PC-9 (cell line): ENCODE measurements at regions not wholly inside any gene's neighbourhood (a gene's known extent, or its start where the extent isn't known, plus 50 kb on each side); places are given as distances from the start of the nearest gene placed in this dataset.

Experiments used
- BruUV-seq: library from RNA; stranded (reverse); fragments of 400-500 nt; replicated peaks from 2 replicates; lab custom pipeline; 2021; lab: Mats Ljungman, UMichigan
- CTCF ChIA-PET: fragments of 300-600 bp; sonication (Branson Sonifier 250); formaldehyde crosslinking; loops from one replicate; lab custom pipeline; 2022; ENCODE audit warnings: antibody characterized with exemption; lab: Charles Lee
- POLR2A ChIA-PET: fragments of 300-600 bp; sonication (Branson Sonifier 250); formaldehyde crosslinking; loops from one replicate; lab custom pipeline; 2022; ENCODE audit warnings: antibody characterized with exemption; ENCODE audit not compliant: unreplicated experiment; lab: Charles Lee
- DNase-seq, 2 experiments: peaks; one replicate each; pipeline versions ENCODE4 v3.0.0 to v3.0.0-alpha.2; 2015 to 2022; ENCODE audit warnings: mixed read lengths in 1 of 2
- H2AFZ ChIP-seq: fragments of 200-600 bp; sonication (generic); 2 replicates; pipeline ENCODE4 v1.8.1; 2017; ENCODE audit warnings: antibody characterized with exemption
- H3F3A ChIP-seq: fragments of 200-600 bp; sonication (generic); 2 replicates; pipeline ENCODE4 v1.8.1; 2017; ENCODE audit warnings: antibody characterized with exemption, mild to moderate bottlenecking, low read depth; ENCODE audit not compliant: insufficient read depth
- H3K27ac ChIP-seq: fragments of 200-600 bp; sonication (generic); 2 replicates; pipeline ENCODE4 v1.6.1; 2016; ENCODE audit warnings: mixed run types
- H3K27me3 ChIP-seq: fragments of 200-600 bp; sonication (generic); 2 replicates; pipeline ENCODE4 v1.6.1; 2016; ENCODE audit warnings: low read depth, mixed run types; ENCODE audit not compliant: insufficient read depth
- H3K36me3 ChIP-seq: fragments of 200-600 bp; sonication (generic); 2 replicates; pipeline ENCODE4 v1.6.1; 2016; ENCODE audit warnings: low read depth, mixed run types
- H3K4me1 ChIP-seq: fragments of 200-600 bp; sonication (generic); replicated peaks from 2 replicates; pipeline ENCODE4 v1.6.1; 2016; ENCODE audit warnings: mixed run types; ENCODE audit not compliant: insufficient read depth
- H3K4me2 ChIP-seq: fragments of 200-600 bp; sonication (generic); 2 replicates; pipeline ENCODE4 v1.6.1; 2017; ENCODE audit warnings: mixed run types
- H3K4me3 ChIP-seq: fragments of 200-600 bp; sonication (generic); 2 replicates; pipeline ENCODE4 v1.6.1; 2016; ENCODE audit warnings: mixed run types
- H3K79me2 ChIP-seq: fragments of 200-600 bp; sonication (generic); 2 replicates; pipeline ENCODE4 v1.6.1; 2017; ENCODE audit warnings: low read depth, mixed run types
- H3K9me2 ChIP-seq: fragments of 200-600 bp; sonication (generic); 2 replicates; pipeline ENCODE4 v1.8.1; 2017; ENCODE audit warnings: mild to moderate bottlenecking; ENCODE audit not compliant: insufficient read depth
- H3K9me3 ChIP-seq: fragments of 200-600 bp; sonication (generic); 2 replicates; pipeline ENCODE4 v1.8.1; 2016; ENCODE audit warnings: low read depth; ENCODE audit not compliant: insufficient read depth
- H4K20me1 ChIP-seq: fragments of 200-600 bp; sonication (generic); 2 replicates; pipeline ENCODE4 v1.8.1; 2017; ENCODE audit not compliant: insufficient read depth
- EZH2 ChIP-seq: fragments of 200-600 bp; sonication (generic); IDR thresholded peaks from 2 replicates; pipeline ENCODE4 v1.8.0; 2017; ENCODE audit warnings: antibody characterized with exemption, low read depth
- intact Hi-C: fragments of 100-400 bp; cut with micrococcal nuclease; formaldehyde crosslinking; loops from one replicate; pipeline ENCODE4 v1.10.0; 2022; ENCODE audit not compliant: unreplicated experiment
- TF ChIP-seq, protein P1 (sequence below): fragments of 200-600 bp; sonication (generic); conservative IDR thresholded peaks from 2 replicates; pipeline ENCODE4 v1.6.1; 2017; ENCODE audit warnings: mixed run types, antibody characterized with exemption, mild to moderate bottlenecking, moderate library complexity

DNA sequence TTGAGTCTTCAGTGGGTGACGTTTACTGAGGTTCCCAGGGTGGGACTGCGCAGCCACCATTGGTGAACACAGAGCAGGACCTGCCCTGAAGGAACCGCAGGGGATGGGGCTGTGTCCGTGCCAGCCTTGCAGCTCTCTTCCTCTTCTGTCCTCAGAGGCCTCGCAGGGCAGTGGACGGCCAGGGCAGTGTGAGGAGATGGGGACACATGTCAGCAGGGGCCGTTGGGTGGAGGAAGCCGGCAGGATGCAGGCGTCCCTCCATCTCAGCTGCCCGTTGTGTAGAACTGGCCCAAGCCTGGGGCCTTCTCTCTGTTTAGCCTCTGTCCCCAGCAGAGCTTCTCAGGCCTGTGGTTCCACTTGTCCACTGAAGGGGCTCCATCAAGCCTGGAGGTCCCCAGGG is 53.6 kb upstream of the SMOC2 start:
- H2AFZ ChIP-seq, result no peak overlapping the region
- H3K4me1 ChIP-seq, result no peaks in the 10 kb centered on the region
- CTCF ChIA-PET, result no interaction called here
- peaks cover 7% of the 10 kb centered on the region; the same call in 1 of the 2 replicates for H3F3A ChIP-seq
- no peak overlapping the region for H3K4me3 ChIP-seq
- no peak overlapping the region for H3K4me2 ChIP-seq
- no peak for TF ChIP-seq EZH2
- TF ChIP-seq, protein P1, sequence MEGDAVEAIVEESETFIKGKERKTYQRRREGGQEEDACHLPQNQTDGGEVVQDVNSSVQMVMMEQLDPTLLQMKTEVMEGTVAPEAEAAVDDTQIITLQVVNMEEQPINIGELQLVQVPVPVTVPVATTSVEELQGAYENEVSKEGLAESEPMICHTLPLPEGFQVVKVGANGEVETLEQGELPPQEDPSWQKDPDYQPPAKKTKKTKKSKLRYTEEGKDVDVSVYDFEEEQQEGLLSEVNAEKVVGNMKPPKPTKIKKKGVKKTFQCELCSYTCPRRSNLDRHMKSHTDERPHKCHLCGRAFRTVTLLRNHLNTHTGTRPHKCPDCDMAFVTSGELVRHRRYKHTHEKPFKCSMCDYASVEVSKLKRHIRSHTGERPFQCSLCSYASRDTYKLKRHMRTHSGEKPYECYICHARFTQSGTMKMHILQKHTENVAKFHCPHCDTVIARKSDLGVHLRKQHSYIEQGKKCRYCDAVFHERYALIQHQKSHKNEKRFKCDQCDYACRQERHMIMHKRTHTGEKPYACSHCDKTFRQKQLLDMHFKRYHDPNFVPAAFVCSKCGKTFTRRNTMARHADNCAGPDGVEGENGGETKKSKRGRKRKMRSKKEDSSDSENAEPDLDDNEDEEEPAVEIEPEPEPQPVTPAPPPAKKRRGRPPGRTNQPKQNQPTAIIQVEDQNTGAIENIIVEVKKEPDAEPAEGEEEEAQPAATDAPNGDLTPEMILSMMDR, result no peak
- POLR2A ChIA-PET, result no interaction called here
- intact Hi-C loops, result no loop called here
- H3K9me3 ChIP-seq, result no peaks in the 10 kb centered on the region
- no peak overlapping the region for H3K27ac ChIP-seq
- H3K79me2 ChIP-seq, result no peaks in the 10 kb centered on the region
- no TSS peak for BruUV-seq
- peaks cover 74% of the 10 kb centered on the region for H3K27me3 ChIP-seq
- DNase-seq, result no peak
- no peaks in the 10 kb centered on the region for H3K9me2 ChIP-seq
- no peaks in the 10 kb centered on the region for H3K36me3 ChIP-seq
- no peaks in the 10 kb centered on the region for H4K20me1 ChIP-seq

DNA sequence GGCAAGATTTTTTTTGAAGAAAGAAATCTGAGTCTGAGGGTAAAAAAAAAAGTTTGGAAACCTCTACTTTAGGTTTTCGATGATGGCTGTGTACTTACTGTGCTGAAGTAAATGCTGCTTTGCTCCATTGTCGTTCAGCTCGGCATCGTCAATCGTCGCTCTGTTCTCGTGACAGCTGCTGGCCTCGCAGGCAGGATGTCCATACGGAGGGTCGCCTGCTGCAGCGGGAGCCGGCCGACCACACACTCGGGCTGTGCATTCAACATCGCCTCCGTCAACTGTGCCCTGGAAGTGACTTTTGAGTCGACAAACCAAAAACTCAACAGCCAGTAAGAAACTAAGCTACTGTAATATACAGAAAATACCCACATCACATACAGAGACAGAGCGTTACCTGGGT is 53.1 kb upstream of the SMOC2 start:
- peaks cover 7% of the 10 kb centered on the region; the same call in 1 of the 2 replicates for H3F3A ChIP-seq
- POLR2A ChIA-PET, result no interaction called here
- TF ChIP-seq EZH2, result no peak
- TF ChIP-seq, protein P1, result no peak

DNA sequence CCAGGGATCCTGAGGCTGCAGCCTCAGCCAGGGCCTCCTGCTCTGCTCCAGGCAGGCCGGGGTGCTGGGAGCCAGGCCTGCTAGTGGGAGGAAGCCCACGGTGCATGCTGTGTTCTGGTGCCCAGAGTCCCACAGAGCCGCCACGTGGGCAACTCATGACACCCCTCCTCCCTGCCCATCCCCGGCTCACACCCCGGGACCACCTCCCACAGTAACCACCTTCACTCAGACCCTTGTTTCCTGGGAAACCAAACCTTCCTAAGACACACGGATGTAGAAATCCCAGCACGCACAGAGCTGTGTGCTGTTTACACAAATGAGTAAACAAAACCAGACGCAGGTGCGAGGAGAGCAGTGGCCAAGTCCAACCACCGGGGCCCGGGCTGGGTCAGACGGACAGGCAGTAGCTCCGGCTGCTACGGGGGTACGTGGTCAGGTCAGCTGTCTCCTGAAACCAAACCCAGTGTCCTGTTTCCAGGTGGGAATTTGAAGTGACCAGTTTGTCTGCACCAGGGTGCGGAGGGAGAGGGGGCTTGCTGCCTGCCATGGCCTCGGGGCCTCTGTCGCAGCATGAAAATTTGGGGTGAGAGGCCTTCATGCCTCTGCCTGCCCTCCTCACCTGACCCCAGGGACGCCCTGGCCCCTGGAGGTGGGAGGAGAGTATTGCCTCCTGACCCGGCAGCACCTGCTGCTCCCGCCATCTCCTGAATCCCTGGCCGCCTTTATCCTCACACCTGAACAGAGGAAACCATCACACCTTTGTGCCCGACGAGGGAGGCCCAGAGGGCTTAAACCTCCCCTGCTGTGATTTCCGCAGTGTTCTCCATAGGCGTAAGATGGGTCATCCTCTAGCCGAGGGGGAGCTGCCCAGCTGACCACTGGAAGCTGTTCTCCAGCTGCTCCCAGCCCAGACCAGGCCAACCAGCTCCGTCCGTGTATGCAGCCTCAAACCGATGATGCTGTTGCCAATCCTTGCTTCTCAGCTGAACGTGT is 52.0 kb upstream of the SMOC2 start:
- no TSS peak for BruUV-seq

More for the DNA sequence above, 53.1 kb upstream of the SMOC2 start:
- Histone ChIP-seq H3K4me2 (no peak overlapping the region), H3K27ac (no peak overlapping the region), H4K20me1 (no peaks in the 10 kb centered on the region), H3K4me1 (no peaks in the 10 kb centered on the region), H3K9me3 (no peaks in the 10 kb centered on the region), H3K79me2 (no peaks in the 10 kb centered on the region), H3K4me3 (no peak overlapping the region), H3K27me3 (peaks cover 79% of the 10 kb centered on the region), H2AFZ (no peak overlapping the region), H3K36me3 (no peaks in the 10 kb centered on the region), H3K9me2 (no peaks in the 10 kb centered on the region)
- intact Hi-C loops, result no loop called here
- BruUV-seq, result no TSS peak
- DNase-seq, result no peak
- CTCF ChIA-PET, result no interaction called here

More for the DNA sequence above, 52.0 kb upstream of the SMOC2 start:
- H3K79me2 ChIP-seq, result no peaks in the 10 kb centered on the region
- TF ChIP-seq, protein P1, result no peak
- no peak for TF ChIP-seq EZH2
- ChIA-PET CTCF (no interaction called here), POLR2A (no interaction called here)
- H3K9me3 ChIP-seq, result no peaks in the 10 kb centered on the region
- H3K4me3 ChIP-seq, result no peak overlapping the region
- DNase-seq, result no peak
- no peaks in the 10 kb centered on the region for H3K9me2 ChIP-seq
- no peak overlapping the region for H2AFZ ChIP-seq
- no peaks in the 10 kb centered on the region for H3F3A ChIP-seq
- intact Hi-C loops, result no loop called here
- H3K4me1 ChIP-seq, result no peaks in the 10 kb centered on the region
- H3K27ac ChIP-seq, result no peak overlapping the region
- peaks cover 87% of the 10 kb centered on the region for H3K27me3 ChIP-seq
- no peaks in the 10 kb centered on the region for H3K36me3 ChIP-seq
- no peaks in the 10 kb centered on the region for H4K20me1 ChIP-seq
- H3K4me2 ChIP-seq, result no peak overlapping the region
